ENCODE measurements at regions not wholly inside any gene's neighbourhood (a gene's known extent, or its start where the extent isn't known, plus 50 kb on each side); places are given as distances from the start of the nearest gene placed in this dataset.
A peak's percentile ranks its signal among the peaks of the same experiment; 100 is the strongest.

- H3K4me3 ChIP-seq (ENCODE audit: low read depth, low read length), result no peak overlapping the region
- no peak for TF ChIP-seq CTCF (conservative IDR thresholded peaks at IDR 0.05; ENCODE audit: low read depth, low read length)
- DNase-seq (ENCODE audit: low read depth), result no peak
Observed at GRCh38 chr2:138274421-138275291, 226.9 kb upstream of the SPOPL start.

- DNase-seq (ENCODE audit: low read depth), result no peak
Observed at GRCh38 chr2:138275292-138275690, 226.3 kb upstream of the SPOPL start.

GRCh38 chr2:138275881-138276280 is 225.7 kb upstream of the SPOPL start:
- no peak for TF ChIP-seq CTCF (conservative IDR thresholded peaks at IDR 0.05; ENCODE audit: low read depth, low read length)
- H3K4me3 ChIP-seq (ENCODE audit: low read depth, low read length), result no peak overlapping the region
- DNase-seq (ENCODE audit: low read depth), result peak; percentile 61

More at GRCh38 chr2:138275292-138275690, 226.3 kb upstream of the SPOPL start:
- no peak overlapping the region for H3K4me3 ChIP-seq (ENCODE audit: low read depth, low read length)
- TF ChIP-seq CTCF (conservative IDR thresholded peaks at IDR 0.05; ENCODE audit: low read depth, low read length), result no peak

- no peak for TF ChIP-seq CTCF (conservative IDR thresholded peaks at IDR 0.05; ENCODE audit: low read depth, low read length)
- H3K4me3 ChIP-seq (ENCODE audit: low read depth, low read length), result no peak overlapping the region
- no peak for DNase-seq (ENCODE audit: low read depth)
Observed at GRCh38 chr2:138276339-138276738, 225.2 kb upstream of the SPOPL start.

- DNase-seq (ENCODE audit: low read depth), result no peak
- no peak overlapping the region for H3K4me3 ChIP-seq (ENCODE audit: low read depth, low read length)
- TF ChIP-seq CTCF (conservative IDR thresholded peaks at IDR 0.05; ENCODE audit: low read depth, low read length), result no peak
Observed at GRCh38 chr2:138277062-138277461, 224.5 kb upstream of the SPOPL start.

- no peak for TF ChIP-seq CTCF (conservative IDR thresholded peaks at IDR 0.05; ENCODE audit: low read depth, low read length)
- DNase-seq (ENCODE audit: low read depth), result no peak
- no peak overlapping the region for H3K4me3 ChIP-seq (ENCODE audit: low read depth, low read length)
Observed at GRCh38 chr2:138279871-138280270, 221.7 kb upstream of the SPOPL start.

All from epithelial cell of proximal tubule (primary cell).